ENCODE measurements at regions not wholly inside any gene's neighbourhood (a gene's known extent, or its start where the extent isn't known, plus 50 kb on each side); places are given as distances from the start of the nearest gene placed in this dataset.

DNA sequence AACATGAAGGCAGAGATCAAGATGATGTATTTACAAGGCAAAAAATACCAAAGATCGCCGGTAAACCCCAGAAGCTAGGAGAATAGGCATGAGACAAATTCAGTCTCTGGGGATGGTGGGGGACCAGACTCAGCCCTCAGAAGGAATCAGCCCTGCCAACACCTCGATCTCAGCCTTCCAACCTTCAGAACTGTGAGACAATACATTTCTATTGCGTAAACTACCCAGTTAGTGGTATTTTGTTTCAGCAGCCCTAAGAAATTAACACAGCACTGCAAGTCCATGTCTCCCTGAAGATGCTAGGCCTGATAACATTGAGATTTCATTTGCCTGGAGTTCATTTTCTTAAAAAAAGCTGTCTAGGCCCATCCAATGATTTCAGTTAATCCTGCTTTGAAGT, 622.5 kb downstream of the PTPRC start:
- CTCF ChIA-PET (ENCODE audit: low intra/inter-chr PET ratio, low total read pairs): no interaction called here
- in situ Hi-C loops (cut with HindIII; ENCODE audit: extremely low pct_ligation_motif_present, low pct_unique_long_range_greater_than_20kb): no loop called here
- 73% methylated on average over 3 of the region's 4 CpGs for WGBS (ENCODE audit: low lambda C conversion rate)

DNA sequence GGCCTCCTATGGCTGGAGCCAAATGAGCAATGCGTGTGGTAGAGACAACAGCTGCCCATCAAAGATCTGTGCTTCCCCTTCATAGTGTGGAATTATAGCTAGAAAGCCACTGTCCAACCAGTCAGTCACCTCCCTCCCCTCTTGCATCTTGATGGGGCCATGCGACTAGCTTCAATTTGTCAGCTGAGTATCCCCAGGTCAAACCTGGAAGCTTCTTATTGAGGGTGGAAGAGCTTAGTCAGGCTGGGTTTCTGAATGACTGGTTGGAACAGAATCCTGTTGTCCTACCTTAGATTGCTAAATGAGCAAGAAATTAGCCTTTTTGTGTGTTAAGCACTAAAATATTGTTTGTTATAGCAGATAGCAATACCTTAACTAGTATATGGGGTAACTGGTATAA, 625.4 kb downstream of the PTPRC start:
- no peaks in the 10 kb centered on the region for H4K20me1 ChIP-seq (ENCODE audit: insufficient read depth, low read length)
- H3K27me3 ChIP-seq (ENCODE audit: control insufficient read depth in 1 of 2, insufficient read depth in 2 of 2, low read length in 2 of 2): no peaks in the 10 kb centered on the region
- H3K36me3 ChIP-seq (replicated peaks in 1 of 2; ENCODE audit: control insufficient read depth in 1 of 2, insufficient read depth in 2 of 2, low read length in 2 of 2): no peaks in the 10 kb centered on the region
- H3K4me3 ChIP-seq (replicated peaks in 1 of 3; ENCODE audit: insufficient read depth in 1 of 3, low read depth in 2 of 3, low read length in 3 of 3): no peak overlapping the region
- peaks cover under 1% of the 10 kb centered on the region; the same call in 1 of the 2 replicates for H3K9me3 ChIP-seq (ENCODE audit: low read length)
- ChIA-PET CTCF (ENCODE audit: low intra/inter-chr PET ratio, low total read pairs) (no interaction called here), POLR2A (no interaction called here)
- WGBS (ENCODE audit: low lambda C conversion rate): 0% methylated on average over 1 of the region's 2 CpGs
- H3K27ac ChIP-seq (ENCODE audit: extremely low read length, insufficient read depth, low read length): no peak overlapping the region
- DNase-seq (ENCODE audit: low spot score): no peak
- BruUV-seq (replicated peaks): no TSS peak
- in situ Hi-C loops (cut with HindIII; ENCODE audit: extremely low pct_ligation_motif_present, low pct_unique_long_range_greater_than_20kb) (no loop called here), intact Hi-C loops (cut with micrococcal nuclease; ENCODE audit: unreplicated experiment) (no loop called here)
- H3K4me1 ChIP-seq (ENCODE audit: insufficient read depth, low read length): no peaks in the 10 kb centered on the region
- no peak overlapping the region for H2AFZ ChIP-seq (ENCODE audit: low read length)
- no peak for TF ChIP-seq BRD4 (CRISPR knock-in tag; IDR thresholded peaks at IDR 0.05)
- FAIRE-seq: no peak
- H3K4me2 ChIP-seq (ENCODE audit: low read depth, low read length): no peak overlapping the region
- ATAC-seq: no peak
- no peak overlapping the region for H3K9ac ChIP-seq (ENCODE audit: insufficient read depth, low read depth, low read length)
- H3K79me2 ChIP-seq (ENCODE audit: insufficient read depth, low read length): no peaks in the 10 kb centered on the region

More for the DNA sequence above, 622.5 kb downstream of the PTPRC start:
- no peak overlapping the region for H2AFZ ChIP-seq (ENCODE audit: low read length)
- no peak for TF ChIP-seq FOXJ3 (CRISPR knock-in tag; IDR thresholded peaks at IDR 0.05; ENCODE audit: borderline replicate concordance)
- no peaks in the 10 kb centered on the region for H3K4me1 ChIP-seq (ENCODE audit: insufficient read depth, low read length)
- no TSS peak for BruUV-seq (replicated peaks)
- H3K4me3 ChIP-seq (replicated peaks in 1 of 3; ENCODE audit: insufficient read depth in 1 of 3, low read depth in 2 of 3, low read length in 3 of 3): no peak overlapping the region
- no peak overlapping the region for H3K27ac ChIP-seq (ENCODE audit: extremely low read length, insufficient read depth, low read length)
- H3K79me2 ChIP-seq (ENCODE audit: insufficient read depth, low read length): no peaks in the 10 kb centered on the region
- DNase-seq (ENCODE audit: low spot score) (no peak), ATAC-seq (no peak), FAIRE-seq (no peak)
- H3K27me3 ChIP-seq (ENCODE audit: control insufficient read depth in 1 of 2, insufficient read depth in 2 of 2, low read length in 2 of 2): no peaks in the 10 kb centered on the region
- H3K9ac ChIP-seq (ENCODE audit: insufficient read depth, low read depth, low read length): no peak overlapping the region
- no peak overlapping the region for H3K4me2 ChIP-seq (ENCODE audit: low read depth, low read length)
- intact Hi-C loops (cut with micrococcal nuclease; ENCODE audit: unreplicated experiment): no loop called here
- POLR2A ChIA-PET: no interaction called here
- no peaks in the 10 kb centered on the region for H4K20me1 ChIP-seq (ENCODE audit: insufficient read depth, low read length)
- no peaks in the 10 kb centered on the region for H3K36me3 ChIP-seq (replicated peaks in 1 of 2; ENCODE audit: control insufficient read depth in 1 of 2, insufficient read depth in 2 of 2, low read length in 2 of 2)
- H3K9me3 ChIP-seq (ENCODE audit: low read length): no peaks in the 10 kb centered on the region

DNA sequence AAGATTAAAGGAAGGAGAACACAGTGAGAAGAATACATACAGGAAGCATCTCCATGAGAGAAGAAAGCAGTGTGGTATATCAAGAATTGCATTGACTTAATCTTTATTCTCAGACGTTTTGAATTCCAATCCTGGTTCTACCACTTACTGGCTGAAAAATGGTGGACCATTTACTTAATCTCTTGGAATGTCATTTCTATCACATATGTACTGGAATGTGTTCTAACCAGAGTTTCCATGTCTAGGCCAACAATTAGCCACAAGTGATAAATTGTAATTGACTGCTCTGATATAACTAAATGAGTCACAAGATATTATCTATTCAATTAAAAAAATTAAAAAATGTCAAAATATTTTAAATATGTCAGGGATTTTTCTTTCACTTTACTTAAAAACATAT, 626.1 kb downstream of the PTPRC start:
- no peaks in the 10 kb centered on the region for H3K27me3 ChIP-seq (ENCODE audit: control insufficient read depth in 1 of 2, insufficient read depth in 2 of 2, low read length in 2 of 2)
- no peaks in the 10 kb centered on the region for H4K20me1 ChIP-seq (ENCODE audit: insufficient read depth, low read length)
- POLR2A ChIA-PET: no interaction called here
- H3K4me1 ChIP-seq (ENCODE audit: insufficient read depth, low read length): no peaks in the 10 kb centered on the region
- no peaks in the 10 kb centered on the region for H3K36me3 ChIP-seq (replicated peaks in 1 of 2; ENCODE audit: control insufficient read depth in 1 of 2, insufficient read depth in 2 of 2, low read length in 2 of 2)
- H2AFZ ChIP-seq (ENCODE audit: low read length): no peak overlapping the region
- no peak for FAIRE-seq
- no peak for ATAC-seq
- no peak overlapping the region for H3K9ac ChIP-seq (ENCODE audit: insufficient read depth, low read depth, low read length)
- no peak overlapping the region for H3K4me2 ChIP-seq (ENCODE audit: low read depth, low read length)
- BruUV-seq (replicated peaks): no TSS peak
- H3K27ac ChIP-seq (ENCODE audit: extremely low read length, insufficient read depth, low read length): no peak overlapping the region
- H3K79me2 ChIP-seq (ENCODE audit: insufficient read depth, low read length): no peaks in the 10 kb centered on the region
- 0% methylated on average over 1 of the region's 1 CpG for WGBS (ENCODE audit: low lambda C conversion rate)
- intact Hi-C loops (cut with micrococcal nuclease; ENCODE audit: unreplicated experiment) (no loop called here), in situ Hi-C loops (cut with HindIII; ENCODE audit: extremely low pct_ligation_motif_present, low pct_unique_long_range_greater_than_20kb) (no loop called here)
- CTCF ChIA-PET (ENCODE audit: low intra/inter-chr PET ratio, low total read pairs): no interaction called here
- H3K9me3 ChIP-seq (ENCODE audit: low read length): peaks cover 4% of the 10 kb centered on the region; the same call in 1 of the 2 replicates
- no peak overlapping the region for H3K4me3 ChIP-seq (replicated peaks in 1 of 3; ENCODE audit: insufficient read depth in 1 of 3, low read depth in 2 of 3, low read length in 3 of 3)
- DNase-seq (ENCODE audit: low spot score): no peak
- TF ChIP-seq ZNF607 (CRISPR knock-in tag; IDR thresholded peaks at IDR 0.05; ENCODE audit: borderline replicate concordance) (no peak), ZNF251 (CRISPR knock-in tag; IDR thresholded peaks at IDR 0.05) (no peak), ZNF614 (CRISPR knock-in tag; IDR thresholded peaks at IDR 0.05; ENCODE audit: borderline replicate concordance) (no peak), ZNF264 (CRISPR knock-in tag; IDR thresholded peaks at IDR 0.05) (no peak), ZNF782 (CRISPR knock-in tag; IDR thresholded peaks at IDR 0.05; ENCODE audit: borderline replicate concordance) (no peak), NFE2 (CRISPR knock-in tag; IDR thresholded peaks at IDR 0.05) (no peak), MEIS2 (CRISPR knock-in tag; IDR thresholded peaks at IDR 0.05) (no peak), ZNF30 (CRISPR knock-in tag; IDR thresholded peaks at IDR 0.05) (no peak), ZNF501 (CRISPR knock-in tag; IDR thresholded peaks at IDR 0.05) (no peak), ZNF737 (CRISPR knock-in tag; IDR thresholded peaks at IDR 0.05; ENCODE audit: borderline replicate concordance) (no peak)
- TF ChIP-seq, protein P1, sequence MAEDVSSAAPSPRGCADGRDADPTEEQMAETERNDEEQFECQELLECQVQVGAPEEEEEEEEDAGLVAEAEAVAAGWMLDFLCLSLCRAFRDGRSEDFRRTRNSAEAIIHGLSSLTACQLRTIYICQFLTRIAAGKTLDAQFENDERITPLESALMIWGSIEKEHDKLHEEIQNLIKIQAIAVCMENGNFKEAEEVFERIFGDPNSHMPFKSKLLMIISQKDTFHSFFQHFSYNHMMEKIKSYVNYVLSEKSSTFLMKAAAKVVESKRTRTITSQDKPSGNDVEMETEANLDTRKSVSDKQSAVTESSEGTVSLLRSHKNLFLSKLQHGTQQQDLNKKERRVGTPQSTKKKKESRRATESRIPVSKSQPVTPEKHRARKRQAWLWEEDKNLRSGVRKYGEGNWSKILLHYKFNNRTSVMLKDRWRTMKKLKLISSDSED (CRISPR knock-in tag; IDR thresholded peaks at IDR 0.05): no peak
- TF ChIP-seq, protein P2, sequence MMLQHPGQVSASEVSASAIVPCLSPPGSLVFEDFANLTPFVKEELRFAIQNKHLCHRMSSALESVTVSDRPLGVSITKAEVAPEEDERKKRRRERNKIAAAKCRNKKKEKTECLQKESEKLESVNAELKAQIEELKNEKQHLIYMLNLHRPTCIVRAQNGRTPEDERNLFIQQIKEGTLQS (CRISPR knock-in tag; IDR thresholded peaks at IDR 0.05): no peak
